ENCODE measurements at regions not wholly inside any gene's neighbourhood (a gene's known extent, or its start where the extent isn't known, plus 50 kb on each side); places are given as distances from the start of the nearest gene placed in this dataset.

DNA sequence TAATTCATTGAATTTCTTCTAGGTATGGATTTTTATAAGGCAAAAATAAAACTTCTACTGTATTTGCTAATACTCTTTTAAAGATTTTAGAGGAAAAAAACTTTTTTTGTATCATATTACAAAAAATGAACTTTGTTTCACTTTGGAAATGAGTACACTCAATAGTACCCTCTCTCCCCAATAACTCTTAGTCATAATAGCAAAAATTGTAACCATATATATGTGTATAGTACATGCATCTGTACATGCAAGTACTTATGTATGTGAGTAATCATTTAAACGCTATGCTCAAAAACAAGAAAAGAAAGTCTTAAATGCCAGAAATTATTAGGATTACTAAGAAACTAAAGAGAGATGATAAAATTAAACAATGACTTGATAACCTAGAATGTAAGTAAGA, 95.9 kb upstream of the HGF start:
- TF ChIP-seq, protein P1, sequence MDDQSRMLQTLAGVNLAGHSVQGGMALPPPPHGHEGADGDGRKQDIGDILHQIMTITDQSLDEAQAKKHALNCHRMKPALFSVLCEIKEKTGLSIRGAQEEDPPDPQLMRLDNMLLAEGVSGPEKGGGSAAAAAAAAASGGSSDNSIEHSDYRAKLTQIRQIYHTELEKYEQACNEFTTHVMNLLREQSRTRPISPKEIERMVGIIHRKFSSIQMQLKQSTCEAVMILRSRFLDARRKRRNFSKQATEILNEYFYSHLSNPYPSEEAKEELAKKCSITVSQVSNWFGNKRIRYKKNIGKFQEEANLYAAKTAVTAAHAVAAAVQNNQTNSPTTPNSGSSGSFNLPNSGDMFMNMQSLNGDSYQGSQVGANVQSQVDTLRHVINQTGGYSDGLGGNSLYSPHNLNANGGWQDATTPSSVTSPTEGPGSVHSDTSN (IDR thresholded peaks at IDR 0.05) = no peak
- TF ChIP-seq, protein P2, sequence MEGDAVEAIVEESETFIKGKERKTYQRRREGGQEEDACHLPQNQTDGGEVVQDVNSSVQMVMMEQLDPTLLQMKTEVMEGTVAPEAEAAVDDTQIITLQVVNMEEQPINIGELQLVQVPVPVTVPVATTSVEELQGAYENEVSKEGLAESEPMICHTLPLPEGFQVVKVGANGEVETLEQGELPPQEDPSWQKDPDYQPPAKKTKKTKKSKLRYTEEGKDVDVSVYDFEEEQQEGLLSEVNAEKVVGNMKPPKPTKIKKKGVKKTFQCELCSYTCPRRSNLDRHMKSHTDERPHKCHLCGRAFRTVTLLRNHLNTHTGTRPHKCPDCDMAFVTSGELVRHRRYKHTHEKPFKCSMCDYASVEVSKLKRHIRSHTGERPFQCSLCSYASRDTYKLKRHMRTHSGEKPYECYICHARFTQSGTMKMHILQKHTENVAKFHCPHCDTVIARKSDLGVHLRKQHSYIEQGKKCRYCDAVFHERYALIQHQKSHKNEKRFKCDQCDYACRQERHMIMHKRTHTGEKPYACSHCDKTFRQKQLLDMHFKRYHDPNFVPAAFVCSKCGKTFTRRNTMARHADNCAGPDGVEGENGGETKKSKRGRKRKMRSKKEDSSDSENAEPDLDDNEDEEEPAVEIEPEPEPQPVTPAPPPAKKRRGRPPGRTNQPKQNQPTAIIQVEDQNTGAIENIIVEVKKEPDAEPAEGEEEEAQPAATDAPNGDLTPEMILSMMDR (IDR thresholded peaks at IDR 0.05) = no peak
- TF ChIP-seq CHD2 (IDR thresholded peaks at IDR 0.05; ENCODE audit: low read length, partially characterized antibody) (no peak), POLR2AphosphoS2 (conservative IDR thresholded peaks at IDR 0.05; ENCODE audit: low read length) (no peak), HDAC2 (IDR thresholded peaks at IDR 0.05) (no peak), ZC3H11A (IDR thresholded peaks at IDR 0.05) (no peak), RCOR1 (IDR thresholded peaks at IDR 0.05; ENCODE audit: low read depth, low read length) (no peak), FOXS1 (CRISPR knock-in tag; IDR thresholded peaks at IDR 0.05) (no peak), SMC3 (IDR thresholded peaks at IDR 0.05) (no peak), POLR2A (IDR thresholded peaks at IDR 0.05; ENCODE audit: low read length) (no peak), SREBF2 (IDR thresholded peaks at IDR 0.05) (no peak), JUN (IDR thresholded peaks at IDR 0.05) (no peak)
- TF ChIP-seq, protein P3, sequence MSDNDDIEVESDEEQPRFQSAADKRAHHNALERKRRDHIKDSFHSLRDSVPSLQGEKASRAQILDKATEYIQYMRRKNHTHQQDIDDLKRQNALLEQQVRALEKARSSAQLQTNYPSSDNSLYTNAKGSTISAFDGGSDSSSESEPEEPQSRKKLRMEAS (IDR thresholded peaks at IDR 0.05) = no peak

Measured in A549 (cell line).